ENCODE measurements at regions not wholly inside any gene's neighbourhood (a gene's known extent, or its start where the extent isn't known, plus 50 kb on each side); places are given as distances from the start of the nearest gene placed in this dataset.

- in situ Hi-C loops (cut with HindIII; ENCODE audit: low sequenced_read_pairs) = no loop called here
These were observed 1206.0 kb upstream of the C9orf72 start for GRCh38 chr9:28779243-28779642.

DNA sequence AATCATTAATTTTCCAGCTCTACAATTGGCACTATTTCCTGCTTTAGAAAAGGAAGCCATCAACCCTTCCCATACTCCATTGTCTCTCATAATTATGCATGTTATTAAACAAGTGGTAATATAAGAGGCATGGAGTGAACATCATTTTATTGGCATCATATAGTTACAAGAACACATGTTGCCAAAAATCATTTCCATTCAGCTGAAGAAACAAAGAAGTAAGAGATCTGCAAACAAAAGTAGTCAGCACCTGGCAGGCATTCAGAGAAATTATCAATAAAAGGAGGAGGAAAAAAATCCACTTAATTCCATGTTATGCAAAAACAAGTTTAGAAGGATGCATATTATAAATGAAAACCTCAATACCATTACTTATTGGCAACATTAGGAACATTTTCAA lies 1208.2 kb upstream of the C9orf72 start:
- in situ Hi-C loops (cut with HindIII; ENCODE audit: low sequenced_read_pairs) = no loop called here

DNA sequence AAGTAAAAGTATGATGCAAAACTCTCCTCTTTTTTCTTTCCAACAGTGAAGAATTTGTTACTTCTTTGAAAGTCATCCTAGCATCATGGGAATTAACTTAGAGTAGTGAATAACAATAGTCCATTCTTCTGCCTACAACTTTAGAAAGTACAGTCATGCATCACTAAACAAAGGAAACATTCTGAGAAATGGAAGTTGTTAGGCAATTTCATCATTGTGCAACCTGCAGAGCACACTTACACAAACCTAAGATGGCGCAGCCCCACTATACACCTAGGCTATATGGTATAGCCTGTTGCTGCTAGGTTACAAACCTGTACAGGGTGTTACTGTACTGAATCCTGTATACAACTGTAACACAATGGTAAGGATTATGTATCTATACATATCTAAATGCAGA lies 1209.3 kb upstream of the C9orf72 start:
- in situ Hi-C loops (cut with HindIII; ENCODE audit: low sequenced_read_pairs) = no loop called here

DNA sequence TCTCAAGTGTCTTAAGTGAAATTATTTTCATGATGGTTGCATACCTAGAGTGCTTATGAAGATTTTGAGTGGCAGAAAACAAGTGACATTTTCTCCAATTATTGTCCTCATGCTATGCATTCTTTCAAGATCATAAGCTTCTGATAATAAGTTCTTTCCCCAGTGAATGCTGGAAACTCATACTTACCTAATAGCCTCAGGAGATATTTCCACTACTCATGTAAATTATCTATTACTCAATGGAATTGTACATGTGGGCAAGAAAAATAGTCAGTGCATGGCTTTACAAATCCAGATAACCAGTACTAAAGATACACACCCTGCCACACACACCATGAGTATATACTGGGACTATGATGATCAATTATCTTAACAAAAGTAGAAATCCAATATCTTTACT lies 1219.4 kb upstream of the C9orf72 start:
- in situ Hi-C loops (cut with HindIII; ENCODE audit: low sequenced_read_pairs) = no loop called here

DNA sequence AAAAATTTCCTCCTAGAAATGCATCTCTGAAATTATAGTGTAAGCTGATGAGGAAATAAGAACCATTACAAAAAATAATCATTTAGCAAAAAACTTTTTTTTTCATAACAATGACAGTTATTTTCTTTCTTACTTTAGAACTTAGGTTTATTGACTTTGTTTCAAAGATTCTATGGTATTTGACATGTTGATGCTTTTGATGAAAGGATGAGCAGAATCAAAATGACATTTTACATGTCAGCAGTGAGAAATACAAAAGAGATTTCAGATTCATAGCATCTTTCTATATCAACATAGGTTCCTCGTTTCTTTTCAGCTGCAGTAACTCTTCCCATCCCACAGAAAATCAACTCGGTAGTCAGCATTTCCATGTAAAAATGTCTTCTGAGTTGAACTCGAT lies 1226.6 kb upstream of the C9orf72 start:
- in situ Hi-C loops (cut with HindIII; ENCODE audit: low sequenced_read_pairs) = no loop called here

DNA sequence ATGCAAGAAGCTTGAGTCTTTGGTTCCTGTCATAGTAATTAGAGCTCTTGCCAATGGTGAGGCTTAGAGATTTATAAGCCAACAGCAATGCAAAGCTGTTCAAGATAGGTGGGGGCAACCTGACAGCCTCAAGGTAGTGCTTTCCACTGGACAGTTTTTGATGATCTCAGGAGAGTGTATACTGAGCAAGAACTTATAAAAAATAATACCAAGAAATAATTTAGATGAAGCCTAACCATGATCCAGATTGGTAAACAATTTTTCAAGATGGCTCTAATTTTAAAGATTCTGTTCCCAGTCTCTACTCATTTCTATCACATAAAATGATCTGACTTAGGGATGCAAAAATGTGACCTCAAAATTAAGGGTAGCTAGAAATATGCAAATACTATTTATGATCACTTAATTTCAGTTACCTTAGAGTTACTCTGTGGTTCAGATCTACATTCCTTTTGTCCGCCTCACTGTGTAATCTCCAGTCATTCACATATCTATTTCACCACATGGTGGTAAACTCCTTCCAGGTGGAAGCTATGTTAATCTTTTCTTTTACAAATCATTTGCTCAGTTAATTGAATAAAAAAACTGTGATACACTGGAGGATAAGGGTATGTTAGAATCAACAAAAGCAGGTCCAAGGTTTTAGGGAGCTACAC lies 1228.0 kb upstream of the C9orf72 start:
- in situ Hi-C loops (cut with HindIII; ENCODE audit: low sequenced_read_pairs) = no loop called here

- in situ Hi-C loops (cut with HindIII; ENCODE audit: low sequenced_read_pairs) = no loop called here
These were observed 1231.9 kb upstream of the C9orf72 start for GRCh38 chr9:28805197-28805596.

DNA sequence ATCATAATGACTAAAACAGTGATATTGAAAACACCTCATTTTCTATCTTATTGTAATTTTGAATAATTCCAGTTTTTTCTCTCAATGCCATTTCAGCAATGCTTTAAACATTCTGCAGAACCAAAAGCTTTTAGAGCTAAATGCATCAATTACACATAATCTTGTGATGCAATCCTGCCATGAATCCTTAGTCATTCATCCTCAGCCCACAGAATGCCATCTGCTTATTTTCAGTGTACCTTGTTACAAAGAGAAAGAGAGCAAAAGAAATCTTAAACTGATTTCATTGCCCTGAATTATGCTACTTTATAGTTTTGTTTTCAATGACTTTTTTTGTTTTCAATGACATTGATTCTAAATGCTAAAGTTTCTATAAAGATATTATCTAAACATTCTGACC lies 1234.8 kb upstream of the C9orf72 start:
- in situ Hi-C loops (cut with HindIII; ENCODE audit: low sequenced_read_pairs) = no loop called here

DNA sequence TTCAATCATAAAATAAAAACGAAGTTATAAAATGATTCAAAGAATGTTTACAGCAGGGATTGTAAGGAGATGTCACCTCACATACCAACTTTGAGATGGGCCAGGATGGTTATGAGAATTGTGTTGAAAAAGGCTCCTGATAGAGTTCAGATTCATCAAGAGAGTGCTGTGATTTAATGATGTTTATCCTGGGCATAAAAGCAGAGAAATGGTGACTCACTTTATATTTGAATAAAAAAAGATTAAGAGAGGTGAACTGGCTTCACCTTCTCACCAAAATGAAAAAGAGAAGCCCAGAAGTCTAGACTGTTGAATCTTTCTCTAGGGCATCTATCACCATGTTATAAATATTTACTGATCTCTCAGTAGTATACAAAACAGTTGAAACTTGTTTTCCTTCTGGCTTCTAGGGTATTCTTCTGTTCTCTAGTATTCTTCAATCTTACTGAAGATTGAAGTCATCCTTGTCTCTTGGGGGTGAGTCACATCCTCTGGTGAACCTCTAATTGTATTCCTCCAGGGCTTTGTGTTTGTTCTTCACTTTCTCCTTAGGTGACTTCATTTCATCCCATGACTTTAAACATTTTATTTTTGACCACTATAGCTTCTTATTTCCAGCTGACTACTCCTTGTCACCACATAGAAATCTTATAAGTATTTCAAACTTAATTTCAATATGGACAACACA lies 1237.3 kb upstream of the C9orf72 start:
- in situ Hi-C loops (cut with HindIII; ENCODE audit: low sequenced_read_pairs) = no loop called here

GRCh38 chr9:28820741-28821140 lies 1247.5 kb upstream of the C9orf72 start:
- in situ Hi-C loops (cut with HindIII; ENCODE audit: low sequenced_read_pairs) = no loop called here

GRCh38 chr9:28821240-28821639 lies 1248.0 kb upstream of the C9orf72 start:
- in situ Hi-C loops (cut with HindIII; ENCODE audit: low sequenced_read_pairs) = no loop called here

DNA sequence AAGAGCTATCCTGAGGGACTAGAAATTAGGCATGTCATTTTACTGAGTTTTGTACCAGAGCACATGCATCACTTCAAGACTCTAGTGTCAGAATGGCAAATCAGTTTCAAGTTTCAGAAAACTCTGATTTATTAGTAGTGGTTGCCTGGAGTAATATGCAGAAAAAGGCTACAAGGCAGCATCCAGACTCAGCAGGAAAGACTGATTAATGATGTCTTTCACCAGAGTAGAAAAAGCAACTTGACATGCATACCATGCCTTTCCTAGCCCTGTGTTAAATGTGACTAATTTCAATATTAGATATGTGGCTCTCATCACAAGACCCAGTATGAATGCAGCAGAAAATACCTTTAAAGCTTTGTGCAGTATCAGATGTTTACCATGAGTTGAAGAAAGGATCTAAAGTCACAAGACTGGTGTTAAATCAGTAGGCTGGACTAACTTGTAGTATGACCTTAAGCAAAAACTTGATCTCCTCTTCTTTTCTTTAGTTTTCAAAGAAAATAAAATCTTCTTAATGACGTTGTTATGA lies 1251.2 kb upstream of the C9orf72 start:
- in situ Hi-C loops (cut with HindIII; ENCODE audit: low sequenced_read_pairs) = no loop called here

DNA sequence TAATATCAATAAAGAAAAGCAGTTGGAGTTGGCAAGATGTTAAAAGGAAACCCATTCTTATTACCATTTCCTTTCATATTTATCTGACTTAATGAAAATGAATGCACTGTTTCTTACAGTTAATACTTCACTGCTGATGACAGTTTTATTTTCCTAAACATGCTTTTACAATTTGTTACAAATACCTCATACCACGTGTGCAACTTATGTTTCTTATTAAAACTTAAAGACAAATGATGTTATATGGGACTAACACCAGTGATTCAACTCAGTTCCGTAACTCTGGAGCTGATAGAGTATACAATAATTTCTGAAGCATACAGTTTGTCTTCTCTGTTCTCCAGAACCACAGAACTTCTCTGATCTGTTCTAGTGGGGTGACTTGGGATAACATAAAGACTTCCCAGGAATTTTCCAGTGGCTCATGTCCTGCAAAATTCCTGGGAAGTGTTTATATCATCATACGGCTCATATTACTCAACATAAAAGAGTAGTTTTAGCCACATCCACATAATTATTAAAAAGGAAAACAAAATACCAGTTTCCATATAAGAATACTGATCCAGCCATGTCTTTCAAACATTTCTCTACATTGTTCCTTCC lies 1259.0 kb upstream of the C9orf72 start:
- in situ Hi-C loops (cut with HindIII; ENCODE audit: low sequenced_read_pairs) = no loop called here

GRCh38 chr9:28834156-28834555 lies 1260.9 kb upstream of the C9orf72 start:
- in situ Hi-C loops (cut with HindIII; ENCODE audit: low sequenced_read_pairs) = no loop called here

GRCh38 chr9:28839778-28840430 lies 1266.6 kb upstream of the C9orf72 start:
- in situ Hi-C loops (cut with HindIII; ENCODE audit: low sequenced_read_pairs) = no loop called here

DNA sequence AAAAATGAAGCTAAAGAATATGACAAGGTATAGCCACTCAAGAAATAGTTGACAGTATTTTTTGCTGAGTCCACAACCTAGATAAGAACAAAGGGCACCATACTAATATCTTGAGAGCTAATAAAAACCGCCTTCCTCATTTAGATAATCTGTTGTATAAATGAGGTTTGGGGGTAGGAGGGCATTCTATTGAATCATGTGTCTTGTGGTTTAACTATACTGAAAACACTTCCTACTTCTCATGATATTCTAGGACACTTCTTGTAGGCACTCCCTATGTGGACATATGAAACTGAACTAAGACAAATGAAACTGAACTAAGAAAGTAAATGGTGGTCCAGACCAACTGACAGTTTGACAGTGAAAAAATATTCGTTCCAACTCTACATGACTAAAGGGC lies 1268.5 kb upstream of the C9orf72 start:
- in situ Hi-C loops (cut with HindIII; ENCODE audit: low sequenced_read_pairs) = no loop called here

DNA sequence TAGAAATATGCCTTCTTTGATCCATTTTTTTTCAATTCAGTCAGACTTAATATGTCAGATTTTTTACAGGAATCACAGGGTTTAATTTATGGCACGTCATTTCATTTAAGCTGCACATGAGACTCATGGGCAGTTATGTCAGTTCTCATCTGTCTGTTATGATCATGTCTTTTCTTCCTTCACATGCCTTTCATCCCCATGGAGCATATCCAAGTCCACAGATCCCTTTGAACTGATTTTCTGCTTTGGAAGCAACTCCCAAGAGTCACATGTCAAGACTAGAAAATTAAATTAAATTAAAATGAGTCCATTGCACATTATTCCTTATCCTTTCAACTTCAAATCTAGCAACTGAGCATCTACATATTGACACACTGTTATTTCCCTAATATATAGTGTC lies 1274.0 kb upstream of the C9orf72 start:
- in situ Hi-C loops (cut with HindIII; ENCODE audit: low sequenced_read_pairs) = no loop called here

- in situ Hi-C loops (cut with HindIII; ENCODE audit: low sequenced_read_pairs) = no loop called here
These were observed 1275.4 kb upstream of the C9orf72 start for GRCh38 chr9:28848671-28849070.

DNA sequence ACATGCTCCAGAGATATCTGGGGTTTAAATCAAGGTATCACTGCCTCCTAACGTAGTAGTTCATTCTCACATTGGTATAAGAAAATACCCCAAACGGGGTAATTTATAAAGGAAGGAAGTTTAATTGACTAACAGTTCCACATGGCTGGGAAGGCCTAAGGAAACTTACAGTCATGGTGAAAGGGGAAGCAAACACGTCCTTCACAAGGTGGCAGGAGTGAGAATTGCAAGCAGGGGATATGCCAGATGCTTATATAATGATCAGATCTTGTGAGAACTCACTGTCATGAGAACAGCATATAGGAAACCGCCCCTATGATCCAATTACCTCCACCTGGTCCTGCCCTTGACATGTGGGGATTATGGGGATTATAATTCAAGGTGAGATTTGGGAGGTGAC lies 1280.2 kb upstream of the C9orf72 start:
- in situ Hi-C loops (cut with HindIII; ENCODE audit: low sequenced_read_pairs) = no loop called here

- in situ Hi-C loops (cut with HindIII; ENCODE audit: low sequenced_read_pairs) = no loop called here
These were observed 1293.7 kb upstream of the C9orf72 start for GRCh38 chr9:28866951-28867350.

DNA sequence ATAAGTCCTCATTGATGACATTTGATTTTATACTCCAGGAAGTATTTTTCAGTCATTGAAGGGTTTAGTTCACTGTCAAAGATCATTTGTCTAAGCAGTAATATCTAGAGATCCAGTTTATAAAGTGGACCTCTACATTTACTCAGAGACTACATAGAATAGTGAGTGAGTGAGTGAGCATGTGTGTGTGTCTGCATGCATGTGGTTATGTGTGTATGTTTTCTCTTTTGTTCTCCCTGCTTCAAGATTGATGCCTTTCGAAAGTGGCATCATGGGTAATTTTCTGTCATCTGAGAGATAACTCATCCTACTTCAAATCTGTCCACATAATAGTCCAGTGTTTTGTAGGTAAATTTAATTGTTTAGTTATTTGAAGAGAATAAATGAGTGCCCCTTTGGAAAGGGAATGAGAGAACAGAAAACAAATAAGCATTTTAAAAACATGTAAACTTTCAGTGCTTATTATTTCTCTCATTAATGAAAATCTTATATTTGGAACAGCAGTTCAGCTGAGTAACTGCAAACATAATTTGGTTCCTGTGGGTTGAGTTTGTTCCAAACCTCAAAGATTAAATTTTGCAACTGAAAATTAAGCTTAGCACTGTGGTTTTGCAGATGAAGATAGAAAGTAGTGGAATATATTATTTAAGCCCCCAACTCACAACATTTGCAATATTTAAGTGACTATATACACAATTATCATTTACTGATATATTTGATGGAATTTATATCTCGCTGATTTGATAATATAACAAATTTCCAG lies 1295.1 kb upstream of the C9orf72 start:
- in situ Hi-C loops (cut with HindIII; ENCODE audit: low sequenced_read_pairs) = no loop called here

Data from DLD1 (cell line).